ENCODE measurements at regions not wholly inside any gene's neighbourhood (a gene's known extent, or its start where the extent isn't known, plus 50 kb on each side); places are given as distances from the start of the nearest gene placed in this dataset.

- no peak for TF ChIP-seq GABPA (IDR thresholded peaks at IDR 0.05 in 1 of 2, conservative IDR thresholded peaks at IDR 0.05 in 1 of 2)
- no peak for TF ChIP-seq FOXA1 (IDR thresholded peaks at IDR 0.05)
Observed at GRCh38 chr2:126463892-126464674, 191.9 kb upstream of the GYPC start (continued).

GRCh38 chr2:126467367-126468054, 188.4 kb upstream of the GYPC start:
- WGBS, result 75% methylated on average over 6 of the region's 6 CpGs
- TF ChIP-seq SP1 (IDR thresholded peaks at IDR 0.05) (no peak), ATF3 (IDR thresholded peaks at IDR 0.05) (no peak), FOXA2 (IDR thresholded peaks at IDR 0.05) (no peak), MAX (IDR thresholded peaks at IDR 0.05) (no peak), FOXA1 (IDR thresholded peaks at IDR 0.05) (no peak), REST (IDR thresholded peaks at IDR 0.05) (no peak), RAD21 (IDR thresholded peaks at IDR 0.05) (no peak), JUND (IDR thresholded peaks at IDR 0.05) (no peak), NR2F2 (IDR thresholded peaks at IDR 0.05) (no peak), EGR1 (IDR thresholded peaks at IDR 0.05; ENCODE audit: low read depth in 2 of 2) (no peak)
- H3K9me3 ChIP-seq (ENCODE audit: control insufficient read depth in 4 of 4, low read length in 3 of 4), result no peaks in the 10 kb centered on the region
- no peak for DNase-seq (ENCODE audit: low spot score)
- H3K36me3 ChIP-seq (ENCODE audit: control insufficient read depth in 4 of 4, insufficient read depth in 3 of 4, low read depth in 1 of 4, low read length in 3 of 4), result no peaks in the 10 kb centered on the region
- no peak overlapping the region for H3K27ac ChIP-seq (ENCODE audit: low read depth in 1 of 2, low read length in 2 of 2)
- H3K4me1 ChIP-seq (ENCODE audit: control insufficient read depth in 4 of 4, insufficient read depth in 4 of 4, low read length in 3 of 4), result no peaks in the 10 kb centered on the region
- H3K4me3 ChIP-seq (ENCODE audit: low read depth in 1 of 3, low read length in 3 of 3), result no peak overlapping the region
- H3K27me3 ChIP-seq (ENCODE audit: control insufficient read depth in 4 of 4, insufficient read depth in 4 of 4, low read length in 3 of 4), result no peaks in the 10 kb centered on the region
- no peak overlapping the region for H3K9ac ChIP-seq (ENCODE audit: low read depth in 1 of 2, low read length in 2 of 2)

- Histone ChIP-seq H3K27ac (ENCODE audit: low read depth in 1 of 2, low read length in 2 of 2) (no peak overlapping the region), H3K27me3 (ENCODE audit: control insufficient read depth in 4 of 4, insufficient read depth in 4 of 4, low read length in 3 of 4) (no peaks in the 10 kb centered on the region), H3K4me3 (ENCODE audit: low read depth in 1 of 3, low read length in 3 of 3) (no peak overlapping the region), H3K9me3 (ENCODE audit: control insufficient read depth in 4 of 4, low read length in 3 of 4) (peaks cover 0 to 2% (median 0%) of the 10 kb centered on the region in 4 donors), H3K36me3 (ENCODE audit: control insufficient read depth in 4 of 4, insufficient read depth in 3 of 4, low read depth in 1 of 4, low read length in 3 of 4) (no peaks in the 10 kb centered on the region), H3K9ac (ENCODE audit: low read depth in 1 of 2, low read length in 2 of 2) (no peak overlapping the region), H3K4me1 (ENCODE audit: control insufficient read depth in 4 of 4, insufficient read depth in 4 of 4, low read length in 3 of 4) (no peaks in the 10 kb centered on the region)
- DNase-seq (ENCODE audit: low spot score), result no peak
- TF ChIP-seq REST (IDR thresholded peaks at IDR 0.05) (no peak), EGR1 (IDR thresholded peaks at IDR 0.05; ENCODE audit: low read depth in 2 of 2) (no peak), SP1 (IDR thresholded peaks at IDR 0.05) (no peak), CTCF (IDR thresholded peaks at IDR 0.05; ENCODE audit: low read depth, low read length, missing input control) (no peak), YY1 (IDR thresholded peaks at IDR 0.05) (no peak), HNF4G (IDR thresholded peaks at IDR 0.05) (no peak), HNF4A (conservative IDR thresholded peaks at IDR 0.05) (no peak), GABPA (IDR thresholded peaks at IDR 0.05 in 1 of 2, conservative IDR thresholded peaks at IDR 0.05 in 1 of 2) (no peak), FOXA1 (IDR thresholded peaks at IDR 0.05) (no peak), TAF1 (conservative IDR thresholded peaks at IDR 0.05) (no peak), MAX (IDR thresholded peaks at IDR 0.05) (no peak)
- WGBS, result 68% methylated on average over 3 of the region's 3 CpGs
Observed at GRCh38 chr2:126475031-126475430, 180.9 kb upstream of the GYPC start.
